Thoracic aorta (tissue), 2 donors: ENCODE measurements at regions not wholly inside any gene's neighbourhood (a gene's known extent, or its start where the extent isn't known, plus 50 kb on each side); places are given as distances from the start of the nearest gene placed in this dataset.

ENCODE experiments used
- ATAC-seq: fragments of 150-250 bp; one replicate; pipeline ENCODE4 v1.8.0; 2017; ENCODE audit warnings: low read depth; ENCODE audit not compliant: insufficient number of reproducible peaks, low FRiP score
- DNase-seq: peaks from one replicate; pipeline ENCODE4 v3.0.0-alpha.2; 2020; ENCODE audit warnings: low spot score
- H3K27ac ChIP-seq, 2 donors: fragments of 200-600 bp; sonication (generic); 1 replicate in 1 of 2; 2 replicates in 1 of 2; pipeline ENCODE4 v1.5.1; 2016; ENCODE audit warnings: mild to moderate bottlenecking in 2 of 2, moderate library complexity in 2 of 2
- H3K27me3 ChIP-seq: fragments of 200-600 bp; sonication (generic); replicated peaks from 2 replicates; pipeline ENCODE4 v1.6.0; 2016; ENCODE audit warnings: mild to moderate bottlenecking; ENCODE audit not compliant: insufficient read depth
- H3K36me3 ChIP-seq: fragments of 200-600 bp; sonication (generic); one replicate; pipeline ENCODE4 v1.5.1; 2016
- H3K4me1 ChIP-seq, 2 donors: fragments of 200-600 bp; sonication (generic); 1 replicate in 1 of 2; 2 replicates in 1 of 2; pipeline versions ENCODE4 v1.5.1 to v1.6.0; 2016; ENCODE audit warnings: low read depth in 2 of 2, mild to moderate bottlenecking in 1 of 2; ENCODE audit not compliant: control insufficient read depth in 1 of 2
- H3K4me3 ChIP-seq: fragments of 200-600 bp; sonication (generic); 2 replicates; pipeline ENCODE4 v1.5.1; 2016; ENCODE audit warnings: mild to moderate bottlenecking
- H3K9me3 ChIP-seq: fragments of 200-600 bp; sonication (generic); 2 replicates; pipeline ENCODE4 v1.5.1; 2016
- CTCF ChIP-seq: fragments of 200-600 bp; sonication (generic); IDR thresholded peaks from one replicate; pipeline ENCODE4 v1.5.1; 2019; ENCODE audit warnings: antibody characterized with exemption

GRCh38 chr9:119789987-119790386 is 420.8 kb upstream of the BRINP1 start:
- no peaks in the 10 kb centered on the region for H3K4me1 ChIP-seq
- H3K9me3 ChIP-seq, result no peaks in the 10 kb centered on the region
- DNase-seq (no peak), ATAC-seq (no peak)
- no peak for TF ChIP-seq CTCF
- H3K27ac ChIP-seq, result no peak overlapping the region
- no peaks in the 10 kb centered on the region for H3K27me3 ChIP-seq
- H3K4me3 ChIP-seq, result no peak overlapping the region
- no peaks in the 10 kb centered on the region for H3K36me3 ChIP-seq

GRCh38 chr9:119788921-119789320 is 419.7 kb upstream of the BRINP1 start:
- no peaks in the 10 kb centered on the region for H3K27me3 ChIP-seq
- H3K36me3 ChIP-seq, result no peaks in the 10 kb centered on the region
- H3K9me3 ChIP-seq, result no peaks in the 10 kb centered on the region
- DNase-seq, result no peak
- ATAC-seq, result no peak
- H3K27ac ChIP-seq, result no peak overlapping the region
- no peak overlapping the region for H3K4me3 ChIP-seq
- TF ChIP-seq CTCF, result no peak
- no peaks in the 10 kb centered on the region for H3K4me1 ChIP-seq

- no peak for TF ChIP-seq CTCF
- H3K27ac ChIP-seq, result no peak overlapping the region
- DNase-seq (no peak), ATAC-seq (no peak)
- H3K36me3 ChIP-seq, result no peaks in the 10 kb centered on the region
- no peaks in the 10 kb centered on the region for H3K27me3 ChIP-seq
- no peaks in the 10 kb centered on the region for H3K4me1 ChIP-seq
- H3K9me3 ChIP-seq, result no peaks in the 10 kb centered on the region
- H3K4me3 ChIP-seq, result no peak overlapping the region
Observed at GRCh38 chr9:119781886-119782285, 412.7 kb upstream of the BRINP1 start.

GRCh38 chr9:119775410-119775809 is 406.2 kb upstream of the BRINP1 start:
- Histone ChIP-seq H3K27me3 (no peaks in the 10 kb centered on the region), H3K4me1 (no peaks in the 10 kb centered on the region), H3K9me3 (no peaks in the 10 kb centered on the region), H3K4me3 (no peak overlapping the region), H3K36me3 (no peaks in the 10 kb centered on the region), H3K27ac (no peak overlapping the region)
- no peak for DNase-seq
- no peak for TF ChIP-seq CTCF
- no peak for ATAC-seq

GRCh38 chr9:119773823-119774222 is 404.6 kb upstream of the BRINP1 start:
- Histone ChIP-seq H3K27ac (no peak overlapping the region), H3K9me3 (no peaks in the 10 kb centered on the region), H3K27me3 (no peaks in the 10 kb centered on the region), H3K4me1 (no peaks in the 10 kb centered on the region), H3K36me3 (no peaks in the 10 kb centered on the region), H3K4me3 (no peak overlapping the region)
- ATAC-seq (no peak), DNase-seq (no peak)
- TF ChIP-seq CTCF, result no peak
